ENCODE measurements at regions not wholly inside any gene's neighbourhood (a gene's known extent, or its start where the extent isn't known, plus 50 kb on each side); places are given as distances from the start of the nearest gene placed in this dataset.

DNA sequence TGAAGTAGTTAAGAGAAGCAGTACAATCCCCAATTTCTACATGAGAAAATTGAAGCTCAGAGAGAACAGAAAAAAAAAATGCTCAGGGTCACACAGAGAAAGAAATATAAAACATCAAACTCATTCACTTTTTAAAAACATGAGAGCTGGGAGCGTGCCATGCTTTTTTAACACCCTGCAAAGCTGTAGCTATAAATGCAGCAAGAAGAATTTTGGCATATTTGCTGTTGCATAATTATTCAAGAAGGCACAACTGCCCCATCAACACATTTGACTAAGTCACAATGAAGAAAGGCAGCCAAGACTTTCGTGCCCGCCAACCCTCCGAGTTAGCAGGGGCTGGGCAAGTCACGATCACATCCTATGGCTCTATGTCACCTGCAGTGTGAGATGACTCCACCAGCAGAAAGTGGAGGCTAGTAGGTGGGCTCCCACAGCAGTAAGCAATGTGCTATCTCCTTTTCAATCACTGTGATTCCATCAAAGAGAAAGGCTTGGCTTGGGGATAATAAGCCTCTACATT is 214.8 kb downstream of the DHX15 start:
- H2BK20ac ChIP-seq (ENCODE audit: low read length), result no peak overlapping the region
- no peak overlapping the region for H2BK120ac ChIP-seq (replicated peaks; ENCODE audit: low read depth, low read length)
- no peaks in the 10 kb centered on the region for H3K23me2 ChIP-seq (ENCODE audit: low read depth, low read length)
- H3K4me2 ChIP-seq (ENCODE audit: insufficient read depth in 1 of 2, low read depth in 2 of 2, low read length in 2 of 2), result no peak overlapping the region
- no peak overlapping the region for H2AFZ ChIP-seq (ENCODE audit: low read length)
- H2BK12ac ChIP-seq (ENCODE audit: low read depth, low read length), result no peak overlapping the region
- WGBS, 2 experiments (ENCODE audit: extremely low coverage in 1 of 2, insufficient coverage in 1 of 2, insufficient read length in 1 of 2, insufficient replicate concordance in 2 of 2, low coverage in 1 of 2, low lambda C conversion rate in 2 of 2, missing lambda C conversion rate in 1 of 2), result 93% methylated on average over 5 of the region's 5 CpGs; no CpG with 5 or more reads in 1 of the 2 experiments
- peaks cover 0 to 6% (median 2%) of the 10 kb centered on the region in 4 experiments; a peak in 1 of 7 replicates for H3K27me3 ChIP-seq (replicated peaks in 1 of 4; ENCODE audit: control insufficient read depth in 3 of 4, extremely low read depth in 1 of 4, insufficient read depth in 3 of 4, low read length in 3 of 4)
- CTCF ChIA-PET (ENCODE audit: partially characterized antibody), result interaction anchor here (2.5 kb wide), 1 partner anchor 20 kb away, joined by 8 read pairs; no protein-coding TSS in a partner anchor
- H3K36me3 ChIP-seq (ENCODE audit: control insufficient read depth in 2 of 4, insufficient read depth in 4 of 4, low read length in 3 of 4), result no peaks in the 10 kb centered on the region
- no peak overlapping the region for H3K18ac ChIP-seq (ENCODE audit: extremely low read depth, low read length)
- H3K9ac ChIP-seq (replicated peaks in 1 of 4; ENCODE audit: extremely low read depth in 1 of 4, low read depth in 3 of 4, low read length in 3 of 4), result no peak overlapping the region
- H4K20me1 ChIP-seq (replicated peaks in 1 of 2; ENCODE audit: control insufficient read depth in 1 of 2, insufficient read depth in 2 of 2, low read length in 2 of 2), result no peaks in the 10 kb centered on the region
- H3K23ac ChIP-seq (ENCODE audit: insufficient read length), result no peak overlapping the region
- no peak overlapping the region for H3K4me3 ChIP-seq (ENCODE audit: extremely low read depth in 1 of 4, insufficient read depth in 2 of 4, low read depth in 3 of 4, low read length in 4 of 4)
- FAIRE-seq (no peak), DNase-seq (ENCODE audit: low read depth in 1 of 2, low spot score in 2 of 2) (no peak)
- H3K4ac ChIP-seq (replicated peaks; ENCODE audit: insufficient read length, low read depth, low read length), result no peak overlapping the region
- H4K5ac ChIP-seq (ENCODE audit: insufficient read length, low read depth, low read length), result no peak overlapping the region
- no peak overlapping the region for H2BK5ac ChIP-seq (ENCODE audit: low read depth, low read length)
- H3K79me1 ChIP-seq (ENCODE audit: low read depth, low read length), result no peaks in the 10 kb centered on the region
- H2BK15ac ChIP-seq (ENCODE audit: low read length), result no peak overlapping the region
- no peak overlapping the region for H4K91ac ChIP-seq (replicated peaks; ENCODE audit: insufficient read length, low read length)
- H3K9me3 ChIP-seq (ENCODE audit: insufficient read depth in 2 of 2, low read depth in 1 of 2, low read length in 1 of 2), result no peaks in the 10 kb centered on the region
- no peak overlapping the region for H3K27ac ChIP-seq (ENCODE audit: low read depth, low read length)
- H4K8ac ChIP-seq (ENCODE audit: extremely low read depth, insufficient read depth, low read length), result no peak overlapping the region
- POLR2A ChIA-PET (ENCODE audit: partially characterized antibody), result no interaction called here
- H2AK5ac ChIP-seq (ENCODE audit: low read depth, low read length), result no peak overlapping the region
- H3K56ac ChIP-seq (replicated peaks; ENCODE audit: insufficient read length, low read depth, low read length), result no peak overlapping the region
- no peak overlapping the region for H3K14ac ChIP-seq (ENCODE audit: insufficient read length)
- TF ChIP-seq SP2 (IDR thresholded peaks at IDR 0.05; ENCODE audit: low read length) (no peak), TAF7 (optimal IDR thresholded peaks at IDR 0.05; ENCODE audit: borderline replicate concordance, low read depth, low read length) (no peak), TCF12 (IDR thresholded peaks at IDR 0.05; ENCODE audit: low read depth, low read length) (no peak), KDM5A (IDR thresholded peaks at IDR 0.05; ENCODE audit: low read length) (no peak), POU5F1 (IDR thresholded peaks at IDR 0.05; ENCODE audit: low read depth, low read length) (no peak), SP4 (IDR thresholded peaks at IDR 0.05; ENCODE audit: low read length) (no peak), BACH1 (IDR thresholded peaks at IDR 0.05; ENCODE audit: low read length) (no peak), SIX5 (IDR thresholded peaks at IDR 0.05; ENCODE audit: low read depth, low read length) (no peak), NRF1 (IDR thresholded peaks at IDR 0.05; ENCODE audit: low read depth, low read length) (no peak), SAP30 (IDR thresholded peaks at IDR 0.05; ENCODE audit: insufficient read depth, insufficient replicate concordance, low read length) (no peak), SUZ12 (IDR thresholded peaks at IDR 0.05; ENCODE audit: low read length) (no peak), RAD21 (IDR thresholded peaks at IDR 0.05 in 1 of 2, conservative IDR thresholded peaks at IDR 0.05 in 1 of 2; ENCODE audit: low read depth in 2 of 2, low read length in 2 of 2) (no peak), NANOG (IDR thresholded peaks at IDR 0.05; ENCODE audit: insufficient read depth, low read depth, low read length, poor library complexity, severe bottlenecking) (no peak)
- H3K4me1 ChIP-seq (replicated peaks in 1 of 4; ENCODE audit: control insufficient read depth in 3 of 4, insufficient read depth in 4 of 4, low read length in 3 of 4), result no peaks in the 10 kb centered on the region
- H3K79me2 ChIP-seq (ENCODE audit: control insufficient read depth in 1 of 2, insufficient read depth in 2 of 2, low read length in 2 of 2), result no peaks in the 10 kb centered on the region
